Kidney (tissue), 13 donors: ENCODE measurements at regions not wholly inside any gene's neighbourhood (a gene's known extent, or its start where the extent isn't known, plus 50 kb on each side); places are given as distances from the start of the nearest gene placed in this dataset.
A peak's percentile ranks its signal among the peaks of the same experiment; 100 is the strongest.

ENCODE experiments used
- DNase-seq, 5 donors: peaks; one replicate each; pipeline ENCODE4 v3.0.0-alpha.2; 2013 to 2020
- FAIRE-seq: peaks from 2 replicates; lab custom pipeline; 2012; peaks lifted over from hg19 to GRCh38; lab: Jason Lieb, UNC
- H3K27ac ChIP-seq, 2 donors: one replicate each; pipeline ENCODE4 v1.7.0; 2013; ENCODE audit warnings: low read depth in 2 of 2, low read length in 2 of 2, inconsistent platforms in 1 of 2
- H3K27me3 ChIP-seq: one replicate; pipeline ENCODE4 v1.7.1; 2013; ENCODE audit warnings: low read length, inconsistent platforms; ENCODE audit not compliant: control insufficient read depth, insufficient read depth
- H3K36me3 ChIP-seq, 3 donors: one replicate each; pipeline versions ENCODE4 v1.7.0 to v1.7.1; 2013; ENCODE audit warnings: low read length in 3 of 3, control low read depth in 1 of 3, inconsistent platforms in 1 of 3; ENCODE audit not compliant: insufficient read depth in 3 of 3, control insufficient read depth in 2 of 3
- H3K4me1 ChIP-seq, 3 donors: one replicate each; pipeline versions ENCODE4 v1.7.0 to v1.7.1; 2013; ENCODE audit warnings: low read length in 3 of 3, inconsistent platforms in 1 of 3, low read depth in 1 of 3; ENCODE audit not compliant: control insufficient read depth in 2 of 3, insufficient read depth in 2 of 3
- H3K4me3 ChIP-seq, 3 donors: one replicate each; pipeline versions ENCODE4 v1.7.0 to v1.8.1; 2013; ENCODE audit warnings: low read length in 3 of 3, control low read depth in 1 of 3, inconsistent platforms in 1 of 3
- H3K9ac ChIP-seq, 3 donors: one replicate each; pipeline versions ENCODE4 v1.7.0 to v1.7.1; 2013; ENCODE audit warnings: low read length in 3 of 3, control low read depth in 1 of 3, inconsistent platforms in 1 of 3
- H3K9me3 ChIP-seq, 3 donors: one replicate each; pipeline versions ENCODE4 v1.7.0 to v1.7.1; 2013; ENCODE audit warnings: low read length in 3 of 3, control low read depth in 1 of 3, inconsistent platforms in 1 of 3; ENCODE audit not compliant: control insufficient read depth in 2 of 3, insufficient read depth in 1 of 3
- intact Hi-C: fragments of 100-400 bp; cut with DNase I; formaldehyde crosslinking; loops from one replicate; pipeline ENCODE4 v1.11.1; 2022
- TF ChIP-seq, protein P1 (sequence below): IDR thresholded peaks from 3 replicates; pipeline ENCODE4 v1.5.1; 2012; ENCODE audit warnings: mild to moderate bottlenecking, moderate library complexity, borderline replicate concordance; ENCODE audit not compliant: insufficient read depth; ENCODE audit errors: extremely low read depth
- donor health status: control.
- donor health status: control.
- donor health status: control.
- donor health status: control.
- donor health status: control.
- donor health status: DM: yes; HTN: yes; CAD: no.
- donor health status: Normal renal cell carcinoma (clear cell type).

DNA sequence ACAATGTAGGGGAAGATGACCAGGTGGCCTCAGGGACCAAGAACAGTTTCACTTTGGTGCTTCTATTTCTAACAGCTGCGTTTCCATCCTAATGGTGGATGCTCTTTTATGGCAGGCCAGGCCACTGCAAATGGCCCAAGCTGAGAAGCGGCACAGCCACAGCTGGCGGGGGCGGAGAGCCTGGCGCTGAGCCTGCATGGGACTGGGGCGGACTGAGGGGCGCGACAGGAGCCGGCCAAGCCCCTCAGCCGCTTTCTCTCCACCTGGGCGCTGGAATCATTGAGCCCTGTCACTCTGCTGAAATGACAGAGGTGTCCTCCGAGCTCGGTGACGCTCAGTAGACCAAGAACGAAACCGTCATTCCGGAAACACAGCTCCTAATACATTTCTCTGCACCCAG is 317.3 kb upstream of the PDE4D start:
- TF ChIP-seq, protein P1, sequence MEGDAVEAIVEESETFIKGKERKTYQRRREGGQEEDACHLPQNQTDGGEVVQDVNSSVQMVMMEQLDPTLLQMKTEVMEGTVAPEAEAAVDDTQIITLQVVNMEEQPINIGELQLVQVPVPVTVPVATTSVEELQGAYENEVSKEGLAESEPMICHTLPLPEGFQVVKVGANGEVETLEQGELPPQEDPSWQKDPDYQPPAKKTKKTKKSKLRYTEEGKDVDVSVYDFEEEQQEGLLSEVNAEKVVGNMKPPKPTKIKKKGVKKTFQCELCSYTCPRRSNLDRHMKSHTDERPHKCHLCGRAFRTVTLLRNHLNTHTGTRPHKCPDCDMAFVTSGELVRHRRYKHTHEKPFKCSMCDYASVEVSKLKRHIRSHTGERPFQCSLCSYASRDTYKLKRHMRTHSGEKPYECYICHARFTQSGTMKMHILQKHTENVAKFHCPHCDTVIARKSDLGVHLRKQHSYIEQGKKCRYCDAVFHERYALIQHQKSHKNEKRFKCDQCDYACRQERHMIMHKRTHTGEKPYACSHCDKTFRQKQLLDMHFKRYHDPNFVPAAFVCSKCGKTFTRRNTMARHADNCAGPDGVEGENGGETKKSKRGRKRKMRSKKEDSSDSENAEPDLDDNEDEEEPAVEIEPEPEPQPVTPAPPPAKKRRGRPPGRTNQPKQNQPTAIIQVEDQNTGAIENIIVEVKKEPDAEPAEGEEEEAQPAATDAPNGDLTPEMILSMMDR = no peak
- H3K9me3 ChIP-seq = no peaks in the 10 kb centered on the region
- H3K27me3 ChIP-seq = no peaks in the 10 kb centered on the region
- intact Hi-C loops = no loop called here
- no peak for FAIRE-seq
- DNase-seq = peak in 1 of 5 donors; percentile 56
- no peaks in the 10 kb centered on the region for H3K4me1 ChIP-seq
- no peaks in the 10 kb centered on the region for H3K36me3 ChIP-seq
- no peak overlapping the region for H3K9ac ChIP-seq
- no peak overlapping the region for H3K27ac ChIP-seq
- H3K4me3 ChIP-seq = peak overlapping the region in 1 of 3 donors; percentile 23

DNA sequence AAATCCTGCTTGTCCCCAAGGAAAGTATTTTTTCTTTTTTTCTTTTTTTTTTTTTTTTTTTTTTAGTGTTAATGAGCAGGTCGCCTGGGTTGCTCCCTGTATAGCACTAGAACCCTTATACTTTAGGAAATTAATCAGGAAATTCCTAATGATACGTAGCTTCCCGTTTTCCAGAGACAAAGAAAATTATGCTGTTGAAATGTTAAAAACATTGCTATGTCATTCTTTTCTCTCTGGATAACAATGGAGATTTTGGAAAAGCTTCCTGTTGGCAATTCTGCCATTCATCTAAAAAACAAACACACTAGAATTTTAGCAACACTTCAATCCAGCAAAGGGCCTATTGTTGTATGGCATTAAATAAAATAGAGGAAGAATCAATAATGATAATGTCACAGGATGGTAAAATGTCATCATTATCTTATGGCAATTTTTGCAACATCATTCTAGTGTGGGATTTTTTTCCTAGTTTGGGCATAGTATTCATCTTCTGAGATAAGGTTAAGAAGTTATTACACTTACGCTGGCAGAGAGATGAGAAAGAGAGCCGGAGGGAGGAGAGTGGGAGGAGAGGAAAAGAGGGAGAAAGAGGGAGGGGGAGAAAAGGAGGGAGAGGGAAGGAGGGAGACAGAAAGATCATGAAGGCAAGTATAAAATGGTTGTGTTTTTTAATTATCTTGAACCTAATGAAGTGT is 315.8 kb upstream of the PDE4D start:
- Histone ChIP-seq H3K27me3 (no peaks in the 10 kb centered on the region), H3K4me3 (no peak overlapping the region), H3K4me1 (no peaks in the 10 kb centered on the region), H3K9me3 (no peaks in the 10 kb centered on the region), H3K36me3 (no peaks in the 10 kb centered on the region), H3K27ac (no peak overlapping the region), H3K9ac (no peak overlapping the region)
- TF ChIP-seq, protein P1 = no peak
- intact Hi-C loops = no loop called here
- DNase-seq (no peak), FAIRE-seq (no peak)

GRCh38 chr5:60208716-60209115 is 315.2 kb upstream of the PDE4D start:
- Histone ChIP-seq H3K4me3 (no peak overlapping the region), H3K4me1 (no peaks in the 10 kb centered on the region), H3K27me3 (no peaks in the 10 kb centered on the region), H3K27ac (no peak overlapping the region), H3K9ac (no peak overlapping the region), H3K9me3 (no peaks in the 10 kb centered on the region), H3K36me3 (no peaks in the 10 kb centered on the region)
- FAIRE-seq = no peak
- TF ChIP-seq, protein P1 = no peak
- DNase-seq = no peak
- intact Hi-C loops = no loop called here

DNA sequence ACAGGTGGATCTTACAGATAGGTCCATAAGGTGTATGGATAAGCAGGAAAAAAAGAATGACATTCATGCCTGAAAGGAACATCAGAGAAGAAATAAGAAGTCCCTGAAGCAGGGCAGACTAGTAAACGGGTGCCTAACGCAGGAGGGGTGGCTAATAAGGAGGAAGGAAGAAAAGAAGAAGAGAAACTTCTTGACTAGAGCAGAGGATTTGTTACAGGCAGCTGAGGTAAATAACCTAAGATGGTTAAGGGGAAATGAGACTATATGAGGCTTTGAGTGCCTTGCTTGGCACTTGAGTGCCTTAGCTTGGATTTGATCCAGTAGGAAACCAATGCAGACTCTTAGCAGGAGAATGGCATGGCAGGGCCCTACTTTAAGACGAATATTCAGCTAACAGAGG is 313.5 kb upstream of the PDE4D start:
- FAIRE-seq = no peak
- no peak for DNase-seq
- H3K9me3 ChIP-seq = no peaks in the 10 kb centered on the region
- no peak overlapping the region for H3K4me3 ChIP-seq
- no peaks in the 10 kb centered on the region for H3K36me3 ChIP-seq
- TF ChIP-seq, protein P1 = no peak
- H3K27ac ChIP-seq = no peak overlapping the region
- intact Hi-C loops = no loop called here
- H3K27me3 ChIP-seq = no peaks in the 10 kb centered on the region
- H3K4me1 ChIP-seq = no peaks in the 10 kb centered on the region
- H3K9ac ChIP-seq = no peak overlapping the region
